ENCODE measurements at regions not wholly inside any gene's neighbourhood (a gene's known extent, or its start where the extent isn't known, plus 50 kb on each side); places are given as distances from the start of the nearest gene placed in this dataset.
A peak's percentile ranks its signal among the peaks of the same experiment; 100 is the strongest.

- DNase-seq = no peak
- no peak for ATAC-seq
These were observed 264.4 kb upstream of the WWC1 start for GRCh38 chr5:168027007-168027406.

GRCh38 chr5:168030912-168031311 lies 260.5 kb upstream of the WWC1 start:
- ATAC-seq = no peak
- no peak for DNase-seq

GRCh38 chr5:168031614-168032013 lies 259.8 kb upstream of the WWC1 start:
- DNase-seq = no peak

GRCh38 chr5:168039039-168039438 lies 252.4 kb upstream of the WWC1 start:
- no peak for ATAC-seq
- DNase-seq = no peak

More at GRCh38 chr5:168031614-168032013, 259.8 kb upstream of the WWC1 start:
- no peak for ATAC-seq

- ATAC-seq = no peak
- DNase-seq = no peak
These were observed 251.7 kb upstream of the WWC1 start for GRCh38 chr5:168039566-168040248.

GRCh38 chr5:168041583-168041982 lies 249.9 kb upstream of the WWC1 start:
- DNase-seq (no peak), ATAC-seq (no peak)

- no peak for DNase-seq
- ATAC-seq = no peak
These were observed 249.0 kb upstream of the WWC1 start for GRCh38 chr5:168042284-168043068.

GRCh38 chr5:168046163-168046562 lies 245.3 kb upstream of the WWC1 start:
- ATAC-seq = no peak
- DNase-seq = no peak

- ATAC-seq (no peak), DNase-seq (peak; percentile 3)
These were observed 244.3 kb upstream of the WWC1 start for GRCh38 chr5:168047043-168047668.

- ATAC-seq = peak; percentile 32
These were observed 243.8 kb upstream of the WWC1 start for GRCh38 chr5:168047669-168048111.

GRCh38 chr5:168048486-168048885 lies 243.0 kb upstream of the WWC1 start:
- DNase-seq = no peak
- ATAC-seq = no peak

More at GRCh38 chr5:168047669-168048111, 243.8 kb upstream of the WWC1 start:
- no peak for DNase-seq

- DNase-seq = no peak
- no peak for ATAC-seq
These were observed 238.8 kb upstream of the WWC1 start for GRCh38 chr5:168052686-168053085.

- ATAC-seq (no peak), DNase-seq (no peak)
These were observed 237.4 kb upstream of the WWC1 start for GRCh38 chr5:168054091-168054490.

- ATAC-seq (no peak), DNase-seq (no peak)
These were observed 236.2 kb upstream of the WWC1 start for GRCh38 chr5:168055141-168055683.

- ATAC-seq (no peak), DNase-seq (no peak)
These were observed 235.5 kb upstream of the WWC1 start for GRCh38 chr5:168055961-168056360.

GRCh38 chr5:168056499-168057182 lies 234.8 kb upstream of the WWC1 start:
- ATAC-seq (no peak), DNase-seq (no peak)

GRCh38 chr5:168057905-168058304 lies 233.5 kb upstream of the WWC1 start:
- ATAC-seq (no peak), DNase-seq (no peak)

GRCh38 chr5:168059131-168059530 lies 232.3 kb upstream of the WWC1 start:
- DNase-seq = no peak
- ATAC-seq = no peak

- ATAC-seq = no peak
These were observed 229.2 kb upstream of the WWC1 start for GRCh38 chr5:168062239-168062638.

GRCh38 chr5:168064457-168064856 lies 227.0 kb upstream of the WWC1 start:
- ATAC-seq (no peak), DNase-seq (no peak)

More at GRCh38 chr5:168062239-168062638, 229.2 kb upstream of the WWC1 start:
- DNase-seq = no peak

- no peak for ATAC-seq
- DNase-seq = no peak
These were observed 226.4 kb upstream of the WWC1 start for GRCh38 chr5:168064933-168065622.
